ENCODE measurements at regions not wholly inside any gene's neighbourhood (a gene's known extent, or its start where the extent isn't known, plus 50 kb on each side); places are given as distances from the start of the nearest gene placed in this dataset.

GRCh38 chr9:91141407-91141965, 220.2 kb downstream of the AUH start:
- Histone ChIP-seq H3K36me3 (ENCODE audit: control insufficient read depth, insufficient read depth, low read length) (no peaks in the 10 kb centered on the region), H3K4me1 (ENCODE audit: control insufficient read depth, insufficient read depth, low read length) (no peaks in the 10 kb centered on the region), H3K9me3 (ENCODE audit: control insufficient read depth, low read length) (no peaks in the 10 kb centered on the region), H3K9ac (ENCODE audit: low read length) (no peak overlapping the region), H3K4me3 (ENCODE audit: low read length) (no peak overlapping the region), H3K27me3 (ENCODE audit: control insufficient read depth, insufficient read depth, low read length) (no peaks in the 10 kb centered on the region)

- Histone ChIP-seq H3K27me3 (ENCODE audit: control insufficient read depth, insufficient read depth, low read length) (no peaks in the 10 kb centered on the region), H3K36me3 (ENCODE audit: control insufficient read depth, insufficient read depth, low read length) (no peaks in the 10 kb centered on the region), H3K9ac (ENCODE audit: low read length) (no peak overlapping the region), H3K9me3 (ENCODE audit: control insufficient read depth, low read length) (no peaks in the 10 kb centered on the region), H3K4me3 (ENCODE audit: low read length) (no peak overlapping the region), H3K4me1 (ENCODE audit: control insufficient read depth, insufficient read depth, low read length) (no peaks in the 10 kb centered on the region)
These were observed 218.6 kb downstream of the AUH start for GRCh38 chr9:91143162-91143561.

GRCh38 chr9:91143642-91144041, 218.1 kb downstream of the AUH start:
- no peaks in the 10 kb centered on the region for H3K36me3 ChIP-seq (ENCODE audit: control insufficient read depth, insufficient read depth, low read length)
- H3K27me3 ChIP-seq (ENCODE audit: control insufficient read depth, insufficient read depth, low read length) = no peaks in the 10 kb centered on the region
- H3K9me3 ChIP-seq (ENCODE audit: control insufficient read depth, low read length) = no peaks in the 10 kb centered on the region
- H3K4me1 ChIP-seq (ENCODE audit: control insufficient read depth, insufficient read depth, low read length) = no peaks in the 10 kb centered on the region
- no peak overlapping the region for H3K9ac ChIP-seq (ENCODE audit: low read length)
- no peak overlapping the region for H3K4me3 ChIP-seq (ENCODE audit: low read length)

- H3K9me3 ChIP-seq (ENCODE audit: control insufficient read depth, low read length) = no peaks in the 10 kb centered on the region
- H3K36me3 ChIP-seq (ENCODE audit: control insufficient read depth, insufficient read depth, low read length) = no peaks in the 10 kb centered on the region
- H3K27me3 ChIP-seq (ENCODE audit: control insufficient read depth, insufficient read depth, low read length) = no peaks in the 10 kb centered on the region
- no peaks in the 10 kb centered on the region for H3K4me1 ChIP-seq (ENCODE audit: control insufficient read depth, insufficient read depth, low read length)
- no peak overlapping the region for H3K4me3 ChIP-seq (ENCODE audit: low read length)
- no peak overlapping the region for H3K9ac ChIP-seq (ENCODE audit: low read length)
These were observed 216.9 kb downstream of the AUH start for GRCh38 chr9:91144769-91145168.

- Histone ChIP-seq H3K4me3 (ENCODE audit: low read length) (no peak overlapping the region), H3K9ac (ENCODE audit: low read length) (no peak overlapping the region), H3K9me3 (ENCODE audit: control insufficient read depth, low read length) (no peaks in the 10 kb centered on the region), H3K4me1 (ENCODE audit: control insufficient read depth, insufficient read depth, low read length) (no peaks in the 10 kb centered on the region), H3K27me3 (ENCODE audit: control insufficient read depth, insufficient read depth, low read length) (no peaks in the 10 kb centered on the region), H3K36me3 (ENCODE audit: control insufficient read depth, insufficient read depth, low read length) (no peaks in the 10 kb centered on the region)
These were observed 216.2 kb downstream of the AUH start for GRCh38 chr9:91145496-91145895.

- Histone ChIP-seq H3K36me3 (ENCODE audit: control insufficient read depth, insufficient read depth, low read length) (no peaks in the 10 kb centered on the region), H3K9me3 (ENCODE audit: control insufficient read depth, low read length) (no peaks in the 10 kb centered on the region), H3K4me1 (ENCODE audit: control insufficient read depth, insufficient read depth, low read length) (no peaks in the 10 kb centered on the region), H3K4me3 (ENCODE audit: low read length) (no peak overlapping the region), H3K9ac (ENCODE audit: low read length) (no peak overlapping the region), H3K27me3 (ENCODE audit: control insufficient read depth, insufficient read depth, low read length) (no peaks in the 10 kb centered on the region)
These were observed 215.2 kb downstream of the AUH start for GRCh38 chr9:91146391-91147019.

DNA sequence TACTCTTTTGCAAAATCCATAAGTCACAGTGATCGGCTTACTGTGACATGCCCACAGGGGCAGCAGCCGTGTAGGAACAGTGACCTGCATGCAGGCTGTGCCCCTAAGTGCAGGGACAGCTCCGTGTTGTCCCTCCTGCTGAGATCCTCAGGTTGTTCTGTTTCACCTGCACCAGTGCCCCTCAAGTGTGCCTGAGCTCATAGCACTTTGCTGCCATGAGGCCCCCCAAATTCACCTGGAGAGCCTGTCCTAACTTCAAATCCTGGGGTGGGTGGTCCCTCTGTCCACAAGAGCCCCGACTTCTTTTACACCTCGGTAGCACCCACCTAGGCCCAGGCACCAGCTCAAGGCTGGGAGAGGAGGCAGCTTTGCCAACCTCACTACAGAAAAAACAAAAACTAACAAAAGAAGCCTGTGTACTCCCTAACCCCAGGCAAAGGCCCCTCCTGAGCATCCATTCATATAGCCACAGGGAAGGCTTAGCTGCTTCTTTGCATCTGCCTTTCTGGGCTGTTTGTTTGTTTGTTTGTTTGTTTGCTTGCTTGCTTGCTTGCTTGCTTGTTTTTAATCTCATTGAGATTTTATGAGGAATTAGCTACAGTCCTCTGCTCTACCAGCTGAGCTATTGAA, 214.5 kb downstream of the AUH start:
- Histone ChIP-seq H3K9me3 (ENCODE audit: control insufficient read depth, low read length) (no peaks in the 10 kb centered on the region), H3K9ac (ENCODE audit: low read length) (no peak overlapping the region), H3K36me3 (ENCODE audit: control insufficient read depth, insufficient read depth, low read length) (no peaks in the 10 kb centered on the region)

DNA sequence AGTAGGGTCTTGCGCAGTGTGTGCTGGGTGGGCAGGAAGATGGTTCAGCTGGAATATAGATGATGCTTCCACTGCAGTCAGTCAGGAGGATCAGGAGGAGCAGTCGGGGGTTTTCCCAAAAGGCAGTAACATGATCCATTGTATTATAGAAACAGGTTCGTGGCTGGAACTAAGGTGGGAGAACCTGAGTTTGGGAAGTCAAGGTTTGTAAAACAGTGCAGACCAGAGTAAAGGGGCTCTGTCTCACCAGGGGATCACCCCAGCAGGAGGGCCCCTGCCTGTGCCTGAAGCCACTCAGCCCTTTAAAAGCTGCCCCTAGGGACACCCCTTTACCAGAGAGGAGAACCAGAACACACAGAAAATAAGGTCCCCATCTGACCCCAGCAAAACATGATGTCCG, 213.4 kb downstream of the AUH start:
- Histone ChIP-seq H3K9me3 (ENCODE audit: control insufficient read depth, low read length) (no peaks in the 10 kb centered on the region), H3K4me3 (ENCODE audit: low read length) (no peak overlapping the region), H3K36me3 (ENCODE audit: control insufficient read depth, insufficient read depth, low read length) (no peaks in the 10 kb centered on the region), H3K27me3 (ENCODE audit: control insufficient read depth, insufficient read depth, low read length) (no peaks in the 10 kb centered on the region), H3K4me1 (ENCODE audit: control insufficient read depth, insufficient read depth, low read length) (no peaks in the 10 kb centered on the region), H3K9ac (ENCODE audit: low read length) (no peak overlapping the region)

More for the DNA sequence above, 214.5 kb downstream of the AUH start:
- Histone ChIP-seq H3K4me3 (ENCODE audit: low read length) (no peak overlapping the region), H3K27me3 (ENCODE audit: control insufficient read depth, insufficient read depth, low read length) (no peaks in the 10 kb centered on the region), H3K4me1 (ENCODE audit: control insufficient read depth, insufficient read depth, low read length) (no peaks in the 10 kb centered on the region)

DNA sequence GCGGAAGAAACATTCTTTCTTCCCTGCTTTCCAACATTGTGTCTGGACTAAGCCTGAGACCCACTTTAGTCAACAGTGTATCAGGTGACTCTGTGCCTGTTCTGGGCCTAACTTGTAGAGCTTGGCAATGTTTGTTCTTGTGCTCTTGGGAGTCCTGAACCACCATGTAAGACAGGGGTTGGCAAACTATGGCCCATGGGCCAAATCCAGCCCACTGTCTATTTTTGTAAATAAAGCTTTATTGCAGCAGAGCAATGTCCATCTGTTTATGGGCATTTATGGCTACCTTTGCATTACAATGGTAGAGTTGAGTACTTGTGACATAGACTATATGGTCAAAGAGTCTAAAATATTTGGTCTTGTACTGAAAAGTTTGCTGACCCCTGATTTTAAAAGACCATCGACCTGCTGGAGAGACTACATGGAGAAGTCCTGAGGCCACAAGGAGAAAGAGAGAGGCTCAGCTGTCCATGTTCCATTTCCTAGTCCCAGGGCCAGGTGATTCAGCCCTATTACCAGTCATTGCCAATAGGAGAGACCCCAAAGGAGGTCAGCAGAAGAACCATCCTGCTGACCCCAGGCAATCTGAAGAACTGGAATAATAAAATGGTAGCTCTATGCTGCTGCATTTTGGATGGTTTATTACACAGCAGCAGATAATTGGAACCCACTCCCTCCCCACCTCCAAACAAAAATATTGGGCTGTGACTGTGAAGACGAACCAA, 211.3 kb downstream of the AUH start:
- H3K27me3 ChIP-seq (ENCODE audit: control insufficient read depth, insufficient read depth, low read length) = no peaks in the 10 kb centered on the region
- no peaks in the 10 kb centered on the region for H3K36me3 ChIP-seq (ENCODE audit: control insufficient read depth, insufficient read depth, low read length)
- H3K9ac ChIP-seq (ENCODE audit: low read length) = no peak overlapping the region
- H3K4me3 ChIP-seq (ENCODE audit: low read length) = no peak overlapping the region
- H3K4me1 ChIP-seq (ENCODE audit: control insufficient read depth, insufficient read depth, low read length) = no peaks in the 10 kb centered on the region
- H3K9me3 ChIP-seq (ENCODE audit: control insufficient read depth, low read length) = no peaks in the 10 kb centered on the region

DNA sequence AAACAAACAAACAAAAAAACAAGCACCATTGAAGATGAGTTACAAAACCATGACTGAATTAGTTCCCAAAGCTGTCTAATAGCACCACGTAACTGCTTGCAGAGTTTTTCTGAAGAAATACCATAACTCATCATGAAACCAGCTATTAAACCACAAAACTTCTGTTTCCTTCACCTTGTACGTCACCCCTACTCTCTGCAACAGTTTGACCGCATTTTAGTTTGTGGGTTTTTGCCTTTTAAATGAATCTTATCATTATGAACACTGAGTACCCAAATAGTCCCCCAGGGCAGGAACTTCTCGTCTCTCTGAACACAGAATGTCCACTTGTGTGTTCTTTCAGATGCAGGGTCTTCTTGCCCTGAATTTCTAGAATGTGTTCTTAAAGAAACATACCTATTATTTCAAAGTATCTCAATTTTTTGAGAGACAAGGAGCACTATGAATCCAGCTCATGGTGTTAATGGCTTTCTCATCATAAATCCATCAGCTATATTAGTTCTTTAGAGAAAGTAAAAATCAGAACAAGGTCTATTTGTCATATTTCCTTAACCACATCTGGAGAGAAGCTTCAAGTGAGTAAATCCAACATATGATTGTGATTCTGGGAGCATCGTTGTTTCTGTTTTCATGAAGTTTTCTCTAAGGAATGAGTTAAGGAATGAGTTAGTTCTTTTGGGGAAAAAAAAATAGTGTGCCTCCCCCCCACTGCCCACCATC, 210.6 kb downstream of the AUH start:
- Histone ChIP-seq H3K27me3 (ENCODE audit: control insufficient read depth, insufficient read depth, low read length) (no peaks in the 10 kb centered on the region), H3K4me1 (ENCODE audit: control insufficient read depth, insufficient read depth, low read length) (peaks cover 2% of the 10 kb centered on the region), H3K4me3 (ENCODE audit: low read length) (no peak overlapping the region), H3K9me3 (ENCODE audit: control insufficient read depth, low read length) (no peaks in the 10 kb centered on the region), H3K36me3 (ENCODE audit: control insufficient read depth, insufficient read depth, low read length) (no peaks in the 10 kb centered on the region), H3K9ac (ENCODE audit: low read length) (no peak overlapping the region)

GRCh38 chr9:91151718-91152095, 210.0 kb downstream of the AUH start:
- no peaks in the 10 kb centered on the region for H3K9me3 ChIP-seq (ENCODE audit: control insufficient read depth, low read length)
- no peaks in the 10 kb centered on the region for H3K27me3 ChIP-seq (ENCODE audit: control insufficient read depth, insufficient read depth, low read length)
- H3K36me3 ChIP-seq (ENCODE audit: control insufficient read depth, insufficient read depth, low read length) = no peaks in the 10 kb centered on the region
- H3K9ac ChIP-seq (ENCODE audit: low read length) = no peak overlapping the region
- H3K4me3 ChIP-seq (ENCODE audit: low read length) = no peak overlapping the region
- H3K4me1 ChIP-seq (ENCODE audit: control insufficient read depth, insufficient read depth, low read length) = peaks cover 7% of the 10 kb centered on the region

DNA sequence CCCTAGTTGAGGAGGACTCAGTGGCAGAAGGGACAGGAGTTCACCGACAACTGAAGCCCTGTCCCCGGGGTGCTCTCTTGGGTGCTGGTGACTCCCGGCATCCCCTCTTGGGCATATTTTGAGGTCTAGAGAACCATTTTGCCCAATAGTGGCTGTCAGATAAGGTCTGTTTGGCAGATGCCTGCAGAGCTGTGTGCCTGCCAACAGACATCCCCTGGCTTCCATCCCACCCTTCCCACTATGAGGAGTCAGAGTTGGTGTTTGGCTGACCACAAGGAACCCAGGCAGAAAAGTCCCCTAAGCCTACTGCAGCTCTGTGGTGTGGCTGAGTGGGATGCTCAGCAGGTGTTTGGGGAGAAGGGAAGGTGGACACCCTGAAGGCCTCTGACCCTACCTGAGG, 207.0 kb downstream of the AUH start:
- H3K4me1 ChIP-seq (ENCODE audit: control insufficient read depth, insufficient read depth, low read length) = peaks cover 18% of the 10 kb centered on the region
- no peaks in the 10 kb centered on the region for H3K36me3 ChIP-seq (ENCODE audit: control insufficient read depth, insufficient read depth, low read length)
- H3K9ac ChIP-seq (ENCODE audit: low read length) = no peak overlapping the region
- H3K9me3 ChIP-seq (ENCODE audit: control insufficient read depth, low read length) = no peaks in the 10 kb centered on the region
- H3K27me3 ChIP-seq (ENCODE audit: control insufficient read depth, insufficient read depth, low read length) = no peaks in the 10 kb centered on the region
- no peak overlapping the region for H3K4me3 ChIP-seq (ENCODE audit: low read length)
